B cell (primary cell): ENCODE measurements at regions not wholly inside any gene's neighbourhood (a gene's known extent, or its start where the extent isn't known, plus 50 kb on each side); places are given as distances from the start of the nearest gene placed in this dataset.

Source experiments
- ATAC-seq: fragments of 200-7000 bp; cut with Tn5 transposase; one replicate; pipeline ENCODE4 v1.10.0; 2021; ENCODE audit warnings: low read depth, mild to moderate bottlenecking, moderate number of reproducible peaks, moderate library complexity
- CTCF ChIA-PET: fragments of 350-600 bp; sonication (Branson Sonifier 250); formaldehyde crosslinking; loops from one replicate; lab custom pipeline; 2021; ENCODE audit warnings: antibody characterized with exemption, inconsistent platforms; lab: Charles Lee
- POLR2A ChIA-PET: fragments of 350-600 bp; sonication (Branson Sonifier 250); formaldehyde crosslinking; loops from one replicate; lab custom pipeline; 2021; ENCODE audit warnings: antibody characterized with exemption; lab: Charles Lee
- DNase-seq: peaks from one replicate; pipeline ENCODE4 v3.0.0; 2013
- H2AFZ ChIP-seq: 2 replicates; pipeline ENCODE4 v1.6.1; 2012; ENCODE audit warnings: mild to moderate bottlenecking, low read depth, low read length; ENCODE audit not compliant: insufficient read depth, poor library complexity, severe bottlenecking
- H3K27ac ChIP-seq, 2 donors: 1 replicate in 1 of 2; 2 replicates in 1 of 2; pipeline ENCODE4 v1.5.1; 2012 to 2013; ENCODE audit warnings: low read length in 2 of 2, mild to moderate bottlenecking in 2 of 2, moderate library complexity in 1 of 2
- H3K27me3 ChIP-seq, 4 experiments: fragments of 200-600 bp in 1 of 4; sonication (generic) in 1 of 4; replicated peaks in 1 of 4; 1 replicate in 2 of 4; 2 replicates in 2 of 4; pipeline versions ENCODE4 v1.6.1 to v1.7.0; 2013 to 2016; ENCODE audit warnings: low read length in 3 of 4, mild to moderate bottlenecking in 2 of 4, mixed read lengths in 1 of 4, moderate library complexity in 1 of 4; ENCODE audit not compliant: insufficient read depth in 4 of 4, control insufficient read depth in 3 of 4; ENCODE audit errors: control extremely low read depth in 1 of 4
- H3K36me3 ChIP-seq, 2 experiments: replicated peaks in 1 of 2; 1 replicate in 1 of 2; 2 replicates in 1 of 2; pipeline versions ENCODE4 v1.6.1 to v1.7.1; 2013; ENCODE audit warnings: low read length in 1 of 2; ENCODE audit not compliant: insufficient read depth in 2 of 2, control insufficient read depth in 1 of 2; ENCODE audit errors: control extremely low read depth in 1 of 2, extremely low read depth in 1 of 2
- H3K4me1 ChIP-seq, 2 donors: fragments of 200-600 bp in 1 of 2; sonication (generic) in 1 of 2; 1 replicate in 1 of 2; 2 replicates in 1 of 2; pipeline versions ENCODE4 v1.5.1 to v1.6.1; 2013 to 2017; ENCODE audit warnings: low read length in 2 of 2; ENCODE audit not compliant: control insufficient read depth in 2 of 2, insufficient read depth in 2 of 2
- H3K4me2 ChIP-seq: replicated peaks from 2 replicates; pipeline ENCODE3; 2012; ENCODE audit warnings: mild to moderate bottlenecking, low read depth, low read length; ENCODE audit not compliant: poor library complexity, severe bottlenecking
- H3K4me3 ChIP-seq, 5 experiments: fragments of 200-600 bp in 1 of 5; sonication (generic) in 1 of 5; 1 replicate in 3 of 5; 2 replicates in 2 of 5; pipeline versions ENCODE4 v1.5.1 to v1.7.0; 2011 to 2016; ENCODE audit warnings: low read length in 4 of 5, mild to moderate bottlenecking in 4 of 5, low read depth in 2 of 5, control low read depth in 1 of 5, moderate library complexity in 1 of 5; ENCODE audit not compliant: insufficient read depth in 1 of 5; ENCODE audit errors: control extremely low read depth in 1 of 5, extremely low read depth in 1 of 5
- H3K79me2 ChIP-seq: fragments of 200-600 bp; sonication (generic); one replicate; pipeline ENCODE4 v1.6.0; 2016; ENCODE audit warnings: low read length; ENCODE audit not compliant: control insufficient read depth, insufficient read depth
- H3K9ac ChIP-seq: fragments of 200-600 bp; sonication (generic); 2 replicates; pipeline ENCODE4 v1.6.1; 2017; ENCODE audit warnings: mild to moderate bottlenecking, low read length, moderate library complexity
- H3K9me3 ChIP-seq, 3 donors: one replicate each; pipeline versions ENCODE4 v1.6.1 to v1.7.1; 2013; ENCODE audit warnings: low read length in 2 of 3; ENCODE audit not compliant: control insufficient read depth in 2 of 3, insufficient read depth in 1 of 3; ENCODE audit errors: control extremely low read depth in 1 of 3
- H4K20me1 ChIP-seq: 2 replicates; pipeline ENCODE4 v1.6.0; 2012; ENCODE audit warnings: mild to moderate bottlenecking, low read length; ENCODE audit not compliant: insufficient read depth, control insufficient read depth, poor library complexity, severe bottlenecking
- H3K27ac Mint-ChIP-seq: one replicate; pipeline ENCODE4 v1.8.0; 2021; ENCODE audit warnings: mixed read lengths
- H3K27me3 Mint-ChIP-seq: one replicate; pipeline ENCODE4 v1.8.0; 2021; ENCODE audit warnings: mixed read lengths
- H3K4me1 Mint-ChIP-seq: one replicate; pipeline ENCODE4 v1.8.0; 2021; ENCODE audit warnings: mixed read lengths
- H3K4me3 Mint-ChIP-seq: one replicate; pipeline ENCODE4 v1.8.0; 2021; ENCODE audit warnings: mixed read lengths
- H3K9me3 Mint-ChIP-seq: one replicate; pipeline ENCODE4 v1.8.0; 2022; ENCODE audit warnings: mixed read lengths; ENCODE audit not compliant: insufficient read depth
- EZH2 ChIP-seq: IDR thresholded peaks from 2 replicates; pipeline ENCODE4 v1.6.1; 2012; ENCODE audit warnings: borderline replicate concordance, low read depth, mild to moderate bottlenecking, moderate library complexity, low read length; ENCODE audit not compliant: insufficient read depth, poor library complexity, severe bottlenecking
- WGBS: methylation state at CpG from one replicate; pipeline ENCODE4 v1.1.5; 2013; ENCODE audit warnings: missing lambda C conversion rate; ENCODE audit not compliant: insufficient coverage; 5-methylcytosine and 5-hydroxymethylcytosine counted together
- intact Hi-C: fragments of 100-400 bp; cut with micrococcal nuclease; formaldehyde crosslinking; loops from one replicate; pipeline ENCODE4 v1.10.0; 2022
- TF ChIP-seq, protein P1 (sequence below): fragments of 200-600 bp; IDR thresholded peaks from one replicate; pipeline ENCODE4 v1.8.0; 2022; ENCODE audit warnings: antibody characterized with exemption, mild to moderate bottlenecking

DNA sequence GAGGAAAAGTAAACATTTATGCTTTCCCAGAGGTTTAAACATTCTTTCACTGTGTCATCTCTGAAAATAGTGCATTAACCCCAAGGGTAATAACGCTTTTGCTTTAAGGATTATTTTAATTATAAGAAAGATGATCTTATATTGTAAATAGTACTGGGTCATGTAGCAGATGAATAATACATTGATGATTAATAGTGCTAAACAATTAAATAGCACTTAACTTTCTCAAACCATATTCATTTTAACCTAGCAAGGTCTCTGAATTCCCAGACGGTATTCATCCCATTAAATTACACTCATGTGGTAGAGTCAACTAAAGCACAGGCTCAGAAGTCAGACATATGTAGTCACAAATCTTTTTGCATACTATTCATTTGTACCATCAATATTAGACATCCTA lies 115.6 kb upstream of the FAR2 start:
- no peaks in the 10 kb centered on the region for H3K9me3 ChIP-seq

DNA sequence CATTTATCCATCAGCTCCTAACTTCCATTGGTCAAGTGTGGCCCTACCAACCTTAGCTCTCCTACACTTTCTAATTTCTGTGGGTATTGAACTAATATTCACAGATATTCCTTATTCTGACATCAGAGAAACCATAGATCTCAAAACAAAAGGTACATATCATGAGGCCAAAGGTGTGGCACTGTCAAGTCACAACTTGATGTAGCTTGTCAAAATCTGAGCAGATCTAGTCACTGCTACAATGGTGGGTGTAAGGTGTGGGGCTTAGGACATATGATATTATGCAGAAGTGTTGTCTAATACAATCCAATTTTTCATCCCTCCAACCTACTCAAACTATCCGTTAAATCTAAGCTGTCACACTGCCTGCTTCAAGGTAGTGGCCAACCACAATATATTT lies 114.0 kb upstream of the FAR2 start:
- Histone ChIP-seq H4K20me1 (no peaks in the 10 kb centered on the region), H3K27ac (no peak overlapping the region), H3K4me1 (no peaks in the 10 kb centered on the region), H2AFZ (no peak overlapping the region), H3K4me3 (no peak overlapping the region), H3K79me2 (no peaks in the 10 kb centered on the region), H3K9me3 (no peaks in the 10 kb centered on the region), H3K27me3 (no peaks in the 10 kb centered on the region), H3K9ac (no peak overlapping the region), H3K36me3 (no peaks in the 10 kb centered on the region), H3K4me2 (no peak overlapping the region)
- no peaks in the 10 kb centered on the region for H3K9me3 Mint-ChIP-seq
- H3K4me3 Mint-ChIP-seq: no peak overlapping the region
- ChIA-PET CTCF (no interaction called here), POLR2A (no interaction called here)
- no peak overlapping the region for H3K27ac Mint-ChIP-seq
- peaks cover 5% of the 10 kb centered on the region for H3K27me3 Mint-ChIP-seq
- H3K4me1 Mint-ChIP-seq: no peaks in the 10 kb centered on the region
- ATAC-seq: no peak
- intact Hi-C loops: no loop called here
- WGBS: no CpG with 5 or more reads among the region's 1 CpG
- TF ChIP-seq, protein P1, sequence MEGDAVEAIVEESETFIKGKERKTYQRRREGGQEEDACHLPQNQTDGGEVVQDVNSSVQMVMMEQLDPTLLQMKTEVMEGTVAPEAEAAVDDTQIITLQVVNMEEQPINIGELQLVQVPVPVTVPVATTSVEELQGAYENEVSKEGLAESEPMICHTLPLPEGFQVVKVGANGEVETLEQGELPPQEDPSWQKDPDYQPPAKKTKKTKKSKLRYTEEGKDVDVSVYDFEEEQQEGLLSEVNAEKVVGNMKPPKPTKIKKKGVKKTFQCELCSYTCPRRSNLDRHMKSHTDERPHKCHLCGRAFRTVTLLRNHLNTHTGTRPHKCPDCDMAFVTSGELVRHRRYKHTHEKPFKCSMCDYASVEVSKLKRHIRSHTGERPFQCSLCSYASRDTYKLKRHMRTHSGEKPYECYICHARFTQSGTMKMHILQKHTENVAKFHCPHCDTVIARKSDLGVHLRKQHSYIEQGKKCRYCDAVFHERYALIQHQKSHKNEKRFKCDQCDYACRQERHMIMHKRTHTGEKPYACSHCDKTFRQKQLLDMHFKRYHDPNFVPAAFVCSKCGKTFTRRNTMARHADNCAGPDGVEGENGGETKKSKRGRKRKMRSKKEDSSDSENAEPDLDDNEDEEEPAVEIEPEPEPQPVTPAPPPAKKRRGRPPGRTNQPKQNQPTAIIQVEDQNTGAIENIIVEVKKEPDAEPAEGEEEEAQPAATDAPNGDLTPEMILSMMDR: no peak
- no peak for TF ChIP-seq EZH2
- no peak for DNase-seq

More for the DNA sequence above, 115.6 kb upstream of the FAR2 start:
- intact Hi-C loops: no loop called here
- no peak overlapping the region for H3K4me2 ChIP-seq
- no peak overlapping the region for H3K4me3 ChIP-seq
- no peak overlapping the region for H2AFZ ChIP-seq
- Mint-ChIP-seq H3K4me3 (no peak overlapping the region), H3K27me3 (peaks cover 7% of the 10 kb centered on the region), H3K4me1 (no peaks in the 10 kb centered on the region), H3K27ac (no peak overlapping the region), H3K9me3 (no peaks in the 10 kb centered on the region)
- no peak overlapping the region for H3K9ac ChIP-seq
- 100% methylated on average over 1 of the region's 2 CpGs for WGBS
- H3K79me2 ChIP-seq: no peaks in the 10 kb centered on the region
- H4K20me1 ChIP-seq: no peaks in the 10 kb centered on the region
- no peaks in the 10 kb centered on the region for H3K27me3 ChIP-seq
- H3K36me3 ChIP-seq: no peaks in the 10 kb centered on the region
- H3K4me1 ChIP-seq: no peaks in the 10 kb centered on the region
- no peak for TF ChIP-seq EZH2
- TF ChIP-seq, protein P1: no peak
- no peak for DNase-seq
- CTCF ChIA-PET: no interaction called here
- H3K27ac ChIP-seq: no peak overlapping the region
- ATAC-seq: no peak
- POLR2A ChIA-PET: no interaction called here
